Ishikawa (cell line): ENCODE measurements at regions not wholly inside any gene's neighbourhood (a gene's known extent, or its start where the extent isn't known, plus 50 kb on each side); places are given as distances from the start of the nearest gene placed in this dataset.

ENCODE experiments used
- CEBPB ChIP-seq: IDR thresholded peaks from 2 replicates; pipeline ENCODE4 v1.6.1; 2012
- CREB1 ChIP-seq: IDR thresholded peaks from 2 replicates; pipeline ENCODE4 v1.6.1; 2012; ENCODE audit warnings: low read depth
- EGR1 ChIP-seq: IDR thresholded peaks from 2 replicates; pipeline ENCODE4 v1.6.1; 2012
- EP300 ChIP-seq: IDR thresholded peaks from 2 replicates; pipeline ENCODE4 v1.6.1; 2012; ENCODE audit warnings: borderline replicate concordance
- FOXM1 ChIP-seq: IDR thresholded peaks from 2 replicates; pipeline ENCODE4 v1.6.1; 2012; ENCODE audit warnings: low read depth, borderline replicate concordance
- MAX ChIP-seq: IDR thresholded peaks from 2 replicates; pipeline ENCODE4 v1.6.1; 2012
- NFIC ChIP-seq: IDR thresholded peaks from 2 replicates; pipeline ENCODE4 v1.6.1; 2012
- RAD21 ChIP-seq: IDR thresholded peaks from 2 replicates; pipeline ENCODE4 v1.6.1; 2012; ENCODE audit warnings: low read depth
- REST ChIP-seq: IDR thresholded peaks from 2 replicates; pipeline ENCODE4 v1.6.1; 2012; ENCODE audit warnings: low read depth, mild to moderate bottlenecking
- TAF1 ChIP-seq: IDR thresholded peaks from 2 replicates; pipeline ENCODE4 v1.6.1; 2012; ENCODE audit warnings: low read depth, mild to moderate bottlenecking
- TCF12 ChIP-seq: IDR thresholded peaks from 2 replicates; pipeline ENCODE4 v1.6.1; 2012; ENCODE audit warnings: low read depth
- TEAD4 ChIP-seq: IDR thresholded peaks from 2 replicates; pipeline ENCODE4 v1.6.1; 2012
- YY1 ChIP-seq: IDR thresholded peaks from 2 replicates; pipeline ENCODE4 v1.6.1; 2012; ENCODE audit warnings: low read depth
- ZBTB7A ChIP-seq: IDR thresholded peaks from 2 replicates; pipeline ENCODE4 v1.6.1; 2012; ENCODE audit warnings: low read depth
- TF ChIP-seq, protein P1 (sequence below): IDR thresholded peaks from 2 replicates; pipeline ENCODE4 v1.6.1; 2012

- TF ChIP-seq, protein P1, sequence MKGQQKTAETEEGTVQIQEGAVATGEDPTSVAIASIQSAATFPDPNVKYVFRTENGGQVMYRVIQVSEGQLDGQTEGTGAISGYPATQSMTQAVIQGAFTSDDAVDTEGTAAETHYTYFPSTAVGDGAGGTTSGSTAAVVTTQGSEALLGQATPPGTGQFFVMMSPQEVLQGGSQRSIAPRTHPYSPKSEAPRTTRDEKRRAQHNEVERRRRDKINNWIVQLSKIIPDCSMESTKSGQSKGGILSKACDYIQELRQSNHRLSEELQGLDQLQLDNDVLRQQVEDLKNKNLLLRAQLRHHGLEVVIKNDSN = no peak
- TF ChIP-seq MAX (no peak), NFIC (no peak), FOXM1 (no peak), EGR1 (no peak), RAD21 (no peak)
Observed at GRCh38 chr14:101325319-101325718, 236.0 kb upstream of the DIO3 start.

DNA sequence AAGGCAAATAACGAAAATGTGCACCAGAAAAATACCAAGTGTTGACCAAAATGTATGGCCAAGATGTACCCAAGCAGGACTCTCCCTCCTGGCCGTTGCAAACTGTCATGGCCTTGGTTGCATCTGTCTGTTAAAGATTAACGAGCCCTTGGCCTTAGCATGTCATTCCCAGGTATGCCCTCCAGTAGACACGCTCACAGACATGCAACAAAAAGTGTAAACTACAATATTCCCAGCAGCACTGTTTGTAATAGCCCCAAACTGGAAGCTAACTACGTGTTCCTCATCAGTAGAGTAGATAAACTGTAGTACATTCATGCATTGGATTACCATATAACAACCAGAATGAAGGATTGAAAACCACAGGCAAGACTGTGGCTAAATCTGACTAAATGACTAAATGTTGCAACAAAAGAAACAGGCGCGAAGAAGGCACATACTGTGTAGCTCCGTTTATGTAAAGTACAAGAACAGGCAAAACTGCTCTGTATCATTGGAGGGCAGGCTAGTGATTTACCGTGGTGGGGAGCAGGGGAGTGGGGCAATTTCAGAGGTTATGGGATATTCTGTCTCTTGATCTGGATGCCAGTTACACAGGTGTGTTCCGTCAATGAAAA, 232.8 kb upstream of the DIO3 start:
- TF ChIP-seq TCF12 (no peak), FOXM1 (no peak), TAF1 (no peak), CREB1 (no peak), RAD21 (no peak), EP300 (no peak), TEAD4 (no peak), MAX (no peak), CEBPB (no peak), EGR1 (no peak), REST (no peak), YY1 (no peak), NFIC (no peak), ZBTB7A (no peak)
- TF ChIP-seq, protein P1 = no peak

DNA sequence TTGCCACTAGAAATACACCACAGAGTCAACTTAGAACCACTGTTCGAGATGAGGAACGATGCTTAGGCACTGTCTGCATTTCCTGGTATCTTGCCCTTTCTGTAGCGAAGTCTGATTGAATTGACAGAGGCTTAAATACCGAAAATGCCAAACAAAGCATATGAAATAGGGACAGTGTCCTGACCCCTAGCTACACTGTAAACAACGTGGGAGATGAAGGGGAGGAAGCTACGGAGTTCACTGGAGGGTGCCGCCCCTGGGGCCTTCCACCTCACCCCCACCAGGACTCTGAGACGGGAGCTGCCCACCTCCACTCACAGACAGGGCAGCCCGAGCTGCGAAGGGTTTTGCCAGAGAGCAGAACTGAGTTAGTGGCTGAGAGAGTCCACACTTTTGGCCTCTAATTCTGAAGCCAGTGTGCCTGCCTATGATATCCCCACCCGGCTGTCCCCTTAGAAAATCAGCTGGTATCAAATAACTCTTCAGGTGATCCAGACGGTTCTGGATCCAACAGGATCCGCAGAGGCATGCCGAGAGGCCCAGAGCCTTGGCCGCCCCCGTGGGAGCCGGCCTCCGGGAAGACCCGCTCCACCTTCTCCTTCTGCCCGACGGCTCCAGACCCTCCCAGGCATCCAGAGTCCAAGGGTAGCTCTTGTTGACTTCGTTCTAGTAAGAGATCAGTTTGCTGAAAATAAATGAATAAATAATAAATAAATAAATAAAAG, 230.7 kb upstream of the DIO3 start:
- no peak for TF ChIP-seq CREB1
- TF ChIP-seq ZBTB7A = no peak
- TF ChIP-seq CEBPB = no peak
- no peak for TF ChIP-seq YY1
- TF ChIP-seq EP300 = no peak
- no peak for TF ChIP-seq EGR1
- no peak for TF ChIP-seq REST
- TF ChIP-seq TEAD4 = no peak

DNA sequence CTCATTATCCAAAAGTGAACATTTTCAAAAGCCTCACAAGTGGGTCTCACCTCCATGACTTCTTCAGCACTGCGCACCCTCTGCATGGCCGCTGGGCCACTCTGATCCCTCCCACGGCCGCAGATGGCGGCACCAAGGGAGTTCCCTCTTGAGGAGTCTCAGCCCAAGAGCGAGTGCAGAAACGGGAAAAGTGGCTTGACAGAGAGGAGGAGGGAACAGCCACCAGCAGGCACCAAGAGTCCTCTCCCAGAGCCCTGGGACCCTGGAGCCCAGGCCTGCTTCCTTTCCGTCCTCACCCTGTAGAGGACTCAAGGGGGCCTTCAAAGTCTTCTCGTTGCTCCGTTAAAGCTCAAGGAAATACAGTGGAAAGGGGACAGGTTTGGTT, 230.2 kb upstream of the DIO3 start:
- TF ChIP-seq, protein P1 = no peak
- no peak for TF ChIP-seq TEAD4
- no peak for TF ChIP-seq NFIC
- TF ChIP-seq FOXM1 = no peak
- TF ChIP-seq YY1 = no peak
- no peak for TF ChIP-seq EP300
- TF ChIP-seq REST = no peak
- TF ChIP-seq EGR1 = no peak
- no peak for TF ChIP-seq ZBTB7A
- TF ChIP-seq CREB1 = no peak
- TF ChIP-seq CEBPB = no peak
- no peak for TF ChIP-seq MAX
- TF ChIP-seq RAD21 = no peak
- TF ChIP-seq TAF1 = no peak
- TF ChIP-seq TCF12 = no peak
